ENCODE measurements at regions not wholly inside any gene's neighbourhood (a gene's known extent, or its start where the extent isn't known, plus 50 kb on each side); places are given as distances from the start of the nearest gene placed in this dataset.

- no peak overlapping the region for H3K27ac Mint-ChIP-seq
- TF ChIP-seq CTCF (conservative IDR thresholded peaks at IDR 0.05): no peak
- DNase-seq: no peak
- peaks cover 5% of the 10 kb centered on the region for H3K4me1 ChIP-seq (ENCODE audit: control insufficient read depth, insufficient read depth, low read length)
- no peaks in the 10 kb centered on the region for H3K36me3 ChIP-seq (ENCODE audit: control insufficient read depth, insufficient read depth, low read length)
- peaks cover 28% of the 10 kb centered on the region for H3K4me1 Mint-ChIP-seq
- H3K4me3 Mint-ChIP-seq: no peak overlapping the region
- H3K9me3 Mint-ChIP-seq: no peaks in the 10 kb centered on the region
- no peaks in the 10 kb centered on the region for H3K27me3 ChIP-seq (ENCODE audit: control insufficient read depth, insufficient read depth, low read length, poor library complexity, severe bottlenecking)
- H3K27me3 Mint-ChIP-seq (ENCODE audit: insufficient read depth): no peaks in the 10 kb centered on the region
- 93 to 100% methylated on average over 2 to 4 of the region's 4 CpGs for WGBS, 2 experiments (ENCODE audit: insufficient coverage in 1 of 2, insufficient read length in 1 of 2)
- H3K9ac ChIP-seq (ENCODE audit: extremely low read depth, low read length, poor library complexity, severe bottlenecking): no peak overlapping the region
- H3K9me3 ChIP-seq (ENCODE audit: control insufficient read depth, low read length): no peaks in the 10 kb centered on the region
- no peaks in the 10 kb centered on the region for H3K36me3 Mint-ChIP-seq (ENCODE audit: low read depth)
- H3K27ac ChIP-seq (ENCODE audit: low read depth, low read length): no peak overlapping the region
- H3K4me3 ChIP-seq (ENCODE audit: low read length): no peak overlapping the region
Observed at GRCh38 chr9:28396058-28396457, 822.8 kb upstream of the C9orf72 start.

GRCh38 chr9:28407351-28407750, 834.1 kb upstream of the C9orf72 start:
- no peaks in the 10 kb centered on the region for H3K9me3 Mint-ChIP-seq
- TF ChIP-seq CTCF (conservative IDR thresholded peaks at IDR 0.05): no peak
- 93 to 100% methylated on average over 1 to 3 of the region's 3 CpGs for WGBS, 2 experiments (ENCODE audit: insufficient coverage in 1 of 2, insufficient read length in 1 of 2)

GRCh38 chr9:28409919-28410318, 836.6 kb upstream of the C9orf72 start:
- no peaks in the 10 kb centered on the region for H3K36me3 ChIP-seq (ENCODE audit: control insufficient read depth, insufficient read depth, low read length)
- WGBS, 2 experiments (ENCODE audit: insufficient coverage in 1 of 2, insufficient read length in 1 of 2): no CpG with 5 or more reads among the region's 1 CpG
- no peaks in the 10 kb centered on the region for H3K27me3 Mint-ChIP-seq (ENCODE audit: insufficient read depth)
- no peak overlapping the region for H3K9ac ChIP-seq (ENCODE audit: extremely low read depth, low read length, poor library complexity, severe bottlenecking)
- no peak overlapping the region for H3K27ac ChIP-seq (ENCODE audit: low read depth, low read length)
- H3K9me3 ChIP-seq (ENCODE audit: control insufficient read depth, low read length): no peaks in the 10 kb centered on the region
- H3K9me3 Mint-ChIP-seq: no peaks in the 10 kb centered on the region
- H3K4me1 Mint-ChIP-seq: peaks cover 16% of the 10 kb centered on the region
- H3K27ac Mint-ChIP-seq: no peak overlapping the region
- no peak overlapping the region for H3K4me3 Mint-ChIP-seq
- H3K36me3 Mint-ChIP-seq (ENCODE audit: low read depth): no peaks in the 10 kb centered on the region
- peaks cover 6% of the 10 kb centered on the region for H3K4me1 ChIP-seq (ENCODE audit: control insufficient read depth, insufficient read depth, low read length)
- no peak for TF ChIP-seq CTCF (conservative IDR thresholded peaks at IDR 0.05)
- H3K4me3 ChIP-seq (ENCODE audit: low read length): no peak overlapping the region
- DNase-seq: no peak
- H3K27me3 ChIP-seq (ENCODE audit: control insufficient read depth, insufficient read depth, low read length, poor library complexity, severe bottlenecking): no peaks in the 10 kb centered on the region

More at GRCh38 chr9:28407351-28407750, 834.1 kb upstream of the C9orf72 start:
- Mint-ChIP-seq H3K36me3 (ENCODE audit: low read depth) (no peaks in the 10 kb centered on the region), H3K4me3 (no peak overlapping the region), H3K4me1 (peaks cover 19% of the 10 kb centered on the region), H3K27me3 (ENCODE audit: insufficient read depth) (no peaks in the 10 kb centered on the region), H3K27ac (no peak overlapping the region)
- Histone ChIP-seq H3K9me3 (ENCODE audit: control insufficient read depth, low read length) (no peaks in the 10 kb centered on the region), H3K36me3 (ENCODE audit: control insufficient read depth, insufficient read depth, low read length) (no peaks in the 10 kb centered on the region), H3K9ac (ENCODE audit: extremely low read depth, low read length, poor library complexity, severe bottlenecking) (no peak overlapping the region), H3K27me3 (ENCODE audit: control insufficient read depth, insufficient read depth, low read length, poor library complexity, severe bottlenecking) (no peaks in the 10 kb centered on the region), H3K4me3 (ENCODE audit: low read length) (no peak overlapping the region), H3K27ac (ENCODE audit: low read depth, low read length) (no peak overlapping the region), H3K4me1 (ENCODE audit: control insufficient read depth, insufficient read depth, low read length) (peaks cover 6% of the 10 kb centered on the region)
- no peak for DNase-seq
